Esophagus squamous epithelium (tissue), 4 donors: ENCODE measurements at regions not wholly inside any gene's neighbourhood (a gene's known extent, or its start where the extent isn't known, plus 50 kb on each side); places are given as distances from the start of the nearest gene placed in this dataset.

Experiments used
- CTCF ChIP-seq, 6 experiments: fragments of 450-650 bp in 4 of 6; fragments of 200-600 bp in 2 of 6; sonication (generic) in 2 of 6; IDR thresholded peaks; one replicate each; pipeline ENCODE4 v1.5.1; 2016 to 2019; ENCODE audit warnings: antibody characterized with exemption in 6 of 6, mild to moderate bottlenecking in 4 of 6, moderate library complexity in 4 of 6
- POLR2A ChIP-seq, 4 donors: fragments of 450-650 bp; IDR thresholded peaks; one replicate each; pipeline ENCODE4 v1.6.1; 2017; ENCODE audit warnings: antibody characterized with exemption in 4 of 4, mild to moderate bottlenecking in 4 of 4, moderate library complexity in 3 of 4

- TF ChIP-seq POLR2A (IDR thresholded peaks at IDR 0.05) (no peak), CTCF (IDR thresholded peaks at IDR 0.05) (no peak)
Measured at GRCh38 chr4:184274286-184274951, 56.7 kb upstream of the ENPP6 start.
